Lower lobe of right lung (tissue), 2 donors: ENCODE measurements at regions not wholly inside any gene's neighbourhood (a gene's known extent, or its start where the extent isn't known, plus 50 kb on each side); places are given as distances from the start of the nearest gene placed in this dataset.

Experiments
- ATAC-seq, 2 donors: fragments of 200-7000 bp; cut with Tn5 transposase; one replicate each; pipeline ENCODE4 v1.9.1; 2020 to 2022; ENCODE audit warnings: mild to moderate bottlenecking in 2 of 2, moderate library complexity in 2 of 2
- DNase-seq: peaks from one replicate; pipeline ENCODE4 v3.0.0-alpha.2; 2020
- H3K27ac ChIP-seq: fragments of 200-600 bp; one replicate; pipeline ENCODE4 v1.8.0; 2022
- H3K27me3 ChIP-seq: fragments of 200-600 bp; one replicate; pipeline ENCODE4 v1.8.0; 2022; ENCODE audit warnings: low read depth
- H3K36me3 ChIP-seq: fragments of 200-600 bp; one replicate; pipeline ENCODE4 v1.8.0; 2022; ENCODE audit warnings: mild to moderate bottlenecking
- H3K4me1 ChIP-seq: fragments of 200-600 bp; one replicate; pipeline ENCODE4 v1.8.0; 2022
- H3K4me3 ChIP-seq: fragments of 200-600 bp; one replicate; pipeline ENCODE4 v1.8.0; 2022; ENCODE audit warnings: mild to moderate bottlenecking
- H3K9me3 ChIP-seq: fragments of 200-600 bp; one replicate; pipeline ENCODE4 v1.8.0; 2022
- CTCF ChIP-seq: fragments of 200-600 bp; IDR thresholded peaks from one replicate; pipeline ENCODE4 v1.8.0; 2022; ENCODE audit warnings: antibody characterized with exemption, mild to moderate bottlenecking
- intact Hi-C: fragments of 100-400 bp; cut with DNase I; formaldehyde crosslinking; loops from one replicate; pipeline ENCODE4 v1.11.0; 2022
- donor health status: DM: no; HTN: yes; CAD: no; lungs with severe emphysema.

- peaks cover 14% of the 10 kb centered on the region for H3K4me1 ChIP-seq
- TF ChIP-seq CTCF: no peak
- peaks cover 12% of the 10 kb centered on the region for H3K9me3 ChIP-seq
- intact Hi-C loops: no loop called here
- no peak overlapping the region for H3K27ac ChIP-seq
- no peak overlapping the region for H3K4me3 ChIP-seq
- H3K27me3 ChIP-seq: no peaks in the 10 kb centered on the region
- DNase-seq (no peak), ATAC-seq (no peak)
- no peaks in the 10 kb centered on the region for H3K36me3 ChIP-seq
These were observed 140.2 kb upstream of the FGGY start for GRCh38 chr1:59156526-59157199.

GRCh38 chr1:59158321-59158720 is 138.6 kb upstream of the FGGY start:
- Histone ChIP-seq H3K9me3 (peaks cover 12% of the 10 kb centered on the region), H3K27ac (no peak overlapping the region), H3K4me1 (peaks cover 8% of the 10 kb centered on the region), H3K27me3 (no peaks in the 10 kb centered on the region), H3K36me3 (no peaks in the 10 kb centered on the region), H3K4me3 (no peak overlapping the region)
- intact Hi-C loops: no loop called here
- no peak for TF ChIP-seq CTCF
- ATAC-seq: no peak
- DNase-seq: no peak

GRCh38 chr1:59159557-59160203 is 137.2 kb upstream of the FGGY start:
- no peaks in the 10 kb centered on the region for H3K27me3 ChIP-seq
- TF ChIP-seq CTCF: no peak
- intact Hi-C loops: no loop called here
- H3K36me3 ChIP-seq: no peaks in the 10 kb centered on the region
- no peak for ATAC-seq
- H3K9me3 ChIP-seq: peaks cover 12% of the 10 kb centered on the region
- H3K4me1 ChIP-seq: peaks cover 8% of the 10 kb centered on the region
- no peak for DNase-seq
- no peak overlapping the region for H3K4me3 ChIP-seq
- H3K27ac ChIP-seq: no peak overlapping the region

- no peak for ATAC-seq
- no peaks in the 10 kb centered on the region for H3K36me3 ChIP-seq
- intact Hi-C loops: no loop called here
- H3K9me3 ChIP-seq: peaks cover 12% of the 10 kb centered on the region
- peaks cover 3% of the 10 kb centered on the region for H3K4me1 ChIP-seq
- no peak overlapping the region for H3K27ac ChIP-seq
- no peaks in the 10 kb centered on the region for H3K27me3 ChIP-seq
- no peak overlapping the region for H3K4me3 ChIP-seq
- TF ChIP-seq CTCF: no peak
- no peak for DNase-seq
These were observed 135.8 kb upstream of the FGGY start for GRCh38 chr1:59161136-59161535.

- H3K4me1 ChIP-seq: no peaks in the 10 kb centered on the region
- no peak for DNase-seq
- ATAC-seq: no peak
- H3K9me3 ChIP-seq: peaks cover 12% of the 10 kb centered on the region
- H3K27me3 ChIP-seq: no peaks in the 10 kb centered on the region
- H3K4me3 ChIP-seq: no peak overlapping the region
- intact Hi-C loops: no loop called here
- no peak overlapping the region for H3K27ac ChIP-seq
- H3K36me3 ChIP-seq: no peaks in the 10 kb centered on the region
- no peak for TF ChIP-seq CTCF
These were observed 134.2 kb upstream of the FGGY start for GRCh38 chr1:59162665-59163064.
